ENCODE measurements at regions not wholly inside any gene's neighbourhood (a gene's known extent, or its start where the extent isn't known, plus 50 kb on each side); places are given as distances from the start of the nearest gene placed in this dataset.

- CTCF ChIA-PET = no interaction called here
- Mint-ChIP-seq H3K9me3 (no peaks in the 10 kb centered on the region), H3K36me3 (ENCODE audit: low read depth) (peaks cover 13% of the 10 kb centered on the region), H3K27ac (no peak overlapping the region), H3K27me3 (no peaks in the 10 kb centered on the region), H3K4me1 (peaks cover 21% of the 10 kb centered on the region), H3K4me3 (no peak overlapping the region)
- no peak for DNase-seq
- POLR2A ChIA-PET = no interaction called here
Measured at GRCh38 chrX:136931661-136932060, 51.1 kb upstream of the RBMX start.
